ENCODE measurements at regions not wholly inside any gene's neighbourhood (a gene's known extent, or its start where the extent isn't known, plus 50 kb on each side); places are given as distances from the start of the nearest gene placed in this dataset.

- DNase-seq (ENCODE audit: low spot score) = no peak
These were observed 71.9 kb upstream of the SLC35B3 start for GRCh38 chr6:8507286-8507685.

DNA sequence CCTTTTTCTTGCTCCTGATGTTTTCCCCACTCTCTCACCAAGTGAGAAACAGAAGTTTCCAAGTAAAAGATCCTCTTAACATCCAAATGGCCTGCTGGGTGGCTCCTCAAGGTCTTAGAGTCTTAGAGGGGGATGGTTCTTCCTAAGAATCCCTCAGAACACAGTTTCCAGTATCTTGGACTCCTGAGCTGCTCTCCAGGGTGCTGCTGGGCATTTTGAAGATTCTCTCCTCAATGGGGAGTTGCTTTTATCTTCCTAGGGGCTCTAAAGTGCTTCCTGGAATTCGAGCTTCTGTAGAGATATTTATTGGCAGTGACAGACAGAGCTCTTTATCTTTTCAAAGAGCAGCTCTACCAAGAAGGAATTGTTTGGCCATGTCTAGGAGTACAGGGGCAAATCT lies 70.8 kb upstream of the SLC35B3 start:
- DNase-seq (ENCODE audit: low spot score) = peak; percentile 17

- DNase-seq (ENCODE audit: low spot score) = no peak
These were observed 64.2 kb upstream of the SLC35B3 start for GRCh38 chr6:8499540-8499939.

DNA sequence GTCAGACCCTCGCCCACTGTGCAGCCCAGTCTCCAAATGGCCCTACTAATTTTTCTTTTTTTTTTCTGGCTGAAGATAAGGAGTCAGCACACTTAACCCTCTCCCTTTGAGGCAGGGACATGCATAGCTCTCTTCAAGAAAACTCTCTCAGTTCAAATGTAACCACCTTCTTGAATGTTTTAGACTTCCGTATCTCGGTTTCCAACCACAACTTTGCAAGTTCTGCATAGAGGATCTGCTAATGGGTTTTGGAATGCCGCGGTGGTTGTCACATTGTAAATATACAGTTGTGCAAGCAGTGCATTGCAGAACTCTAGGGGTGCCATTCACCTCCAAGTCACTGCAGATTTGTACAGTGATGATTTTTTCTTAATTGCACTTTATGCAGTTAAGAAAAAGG lies 59.4 kb upstream of the SLC35B3 start:
- DNase-seq (ENCODE audit: low spot score) = no peak

GRCh38 chr6:8492536-8493133 lies 57.3 kb upstream of the SLC35B3 start:
- no peak for DNase-seq (ENCODE audit: low spot score)

Data from iPS-NIHi11 (cell line).